ENCODE measurements at regions not wholly inside any gene's neighbourhood (a gene's known extent, or its start where the extent isn't known, plus 50 kb on each side); places are given as distances from the start of the nearest gene placed in this dataset.

DNA sequence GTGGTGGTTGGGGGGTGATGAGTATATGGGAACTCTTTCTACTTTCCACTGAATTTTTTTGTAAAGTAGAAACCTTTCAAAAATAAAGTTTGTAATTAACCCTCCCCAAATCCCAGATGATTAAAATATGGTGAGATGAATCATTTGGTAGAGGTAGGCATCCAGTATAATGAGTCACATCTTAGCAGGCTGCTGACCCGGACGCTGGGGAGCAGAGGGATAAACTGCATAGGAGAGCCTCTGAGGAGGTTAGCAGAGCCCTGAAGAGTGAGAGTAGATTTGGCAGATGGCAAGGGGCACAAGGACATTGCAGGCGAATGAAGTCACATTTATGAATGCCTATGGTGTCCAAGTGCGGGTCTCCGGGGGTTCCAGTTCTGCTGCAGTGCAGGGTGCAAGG, 293.8 kb downstream of the FGF9 start:
- TF ChIP-seq, protein P1, sequence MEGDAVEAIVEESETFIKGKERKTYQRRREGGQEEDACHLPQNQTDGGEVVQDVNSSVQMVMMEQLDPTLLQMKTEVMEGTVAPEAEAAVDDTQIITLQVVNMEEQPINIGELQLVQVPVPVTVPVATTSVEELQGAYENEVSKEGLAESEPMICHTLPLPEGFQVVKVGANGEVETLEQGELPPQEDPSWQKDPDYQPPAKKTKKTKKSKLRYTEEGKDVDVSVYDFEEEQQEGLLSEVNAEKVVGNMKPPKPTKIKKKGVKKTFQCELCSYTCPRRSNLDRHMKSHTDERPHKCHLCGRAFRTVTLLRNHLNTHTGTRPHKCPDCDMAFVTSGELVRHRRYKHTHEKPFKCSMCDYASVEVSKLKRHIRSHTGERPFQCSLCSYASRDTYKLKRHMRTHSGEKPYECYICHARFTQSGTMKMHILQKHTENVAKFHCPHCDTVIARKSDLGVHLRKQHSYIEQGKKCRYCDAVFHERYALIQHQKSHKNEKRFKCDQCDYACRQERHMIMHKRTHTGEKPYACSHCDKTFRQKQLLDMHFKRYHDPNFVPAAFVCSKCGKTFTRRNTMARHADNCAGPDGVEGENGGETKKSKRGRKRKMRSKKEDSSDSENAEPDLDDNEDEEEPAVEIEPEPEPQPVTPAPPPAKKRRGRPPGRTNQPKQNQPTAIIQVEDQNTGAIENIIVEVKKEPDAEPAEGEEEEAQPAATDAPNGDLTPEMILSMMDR (optimal IDR thresholded peaks at IDR 0.05 in 1 of 3, IDR thresholded peaks at IDR 0.05 in 1 of 3, conservative IDR thresholded peaks at IDR 0.05 in 1 of 3; ENCODE audit: extremely low read depth in 1 of 3, insufficient read depth in 2 of 3, low read length in 3 of 3) = no peak
- no peak for TF ChIP-seq EZH2 (IDR thresholded peaks at IDR 0.05; ENCODE audit: low read length)

Data from keratinocyte (primary cell).